Activated T-helper 9 cell treated with anti-CD3 and anti-CD28 coated beads, Interleukin-2, amount 50 U/mL, for 16 hours (primary cell): ENCODE measurements at regions not wholly inside any gene's neighbourhood (a gene's known extent, or its start where the extent isn't known, plus 50 kb on each side); places are given as distances from the start of the nearest gene placed in this dataset.

ENCODE experiments used
- DNase-seq: peaks from one replicate; pipeline ENCODE4 v3.0.0-alpha.2; 2020; ENCODE audit warnings: low read depth

DNA sequence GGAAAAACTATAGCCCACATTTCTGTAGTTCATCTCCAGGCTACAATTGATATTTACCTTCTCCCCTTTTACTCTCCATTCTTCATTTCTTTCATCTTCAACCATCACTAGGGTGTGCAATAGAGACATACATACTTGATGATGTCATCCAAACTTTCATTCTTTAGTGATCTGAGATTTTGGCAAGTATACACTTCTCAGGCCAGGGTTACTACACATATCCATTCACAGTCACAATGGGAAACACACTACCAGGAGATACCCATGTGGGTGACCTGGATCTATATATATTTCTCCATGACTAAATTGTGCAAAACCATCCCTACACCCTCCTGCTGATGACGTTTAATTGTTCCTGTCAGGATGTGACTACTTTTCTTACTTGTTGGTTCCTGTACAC, 769.5 kb upstream of the DPPA4 start:
- no peak for DNase-seq

- DNase-seq = no peak
Measured at GRCh38 chr3:110123946-110124345, 786.6 kb upstream of the DPPA4 start.

DNA sequence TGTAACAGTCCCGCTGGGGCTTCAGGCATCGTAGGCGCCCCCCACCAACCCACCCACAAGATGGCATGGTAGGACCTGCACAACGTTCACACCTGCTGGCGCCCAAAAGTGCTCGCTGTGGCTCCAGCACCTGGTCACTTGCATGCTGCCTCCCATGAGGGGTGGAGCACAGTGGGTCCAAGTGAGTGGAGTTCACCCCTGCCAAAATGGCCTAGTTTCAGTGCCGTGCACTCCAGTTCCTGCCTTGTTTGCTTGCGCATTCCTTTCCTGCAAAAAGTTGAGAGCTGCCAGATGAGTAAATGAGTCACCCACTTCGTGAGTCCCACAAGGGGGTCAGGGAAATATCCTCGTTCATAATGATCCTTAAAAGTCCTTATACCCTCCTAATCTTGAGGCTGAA, 788.7 kb upstream of the DPPA4 start:
- DNase-seq = no peak

- DNase-seq = no peak
Measured at GRCh38 chr3:110133971-110134370, 796.6 kb upstream of the DPPA4 start.

DNA sequence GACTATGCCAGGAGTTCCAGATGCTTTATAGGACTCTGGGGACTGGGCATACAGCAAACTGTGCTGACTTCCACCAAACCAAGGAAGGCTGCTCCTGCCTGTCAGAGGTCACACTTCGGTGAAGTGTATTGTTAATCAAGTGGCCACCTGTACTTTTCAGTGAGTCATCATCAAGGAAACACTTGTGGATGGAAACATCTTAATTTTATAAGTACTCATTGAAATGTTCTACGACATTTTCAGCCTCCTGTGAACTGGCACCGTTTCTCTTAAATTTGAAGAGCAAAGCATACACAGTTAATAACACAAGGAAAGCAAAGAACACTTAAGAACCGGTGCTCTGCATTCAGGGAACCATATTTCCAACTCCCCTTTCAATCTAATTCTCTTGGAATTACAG, 801.7 kb upstream of the DPPA4 start:
- DNase-seq = no peak

GRCh38 chr3:110139821-110140220, 802.5 kb upstream of the DPPA4 start:
- no peak for DNase-seq

GRCh38 chr3:110149763-110150162, 812.4 kb upstream of the DPPA4 start:
- no peak for DNase-seq

DNA sequence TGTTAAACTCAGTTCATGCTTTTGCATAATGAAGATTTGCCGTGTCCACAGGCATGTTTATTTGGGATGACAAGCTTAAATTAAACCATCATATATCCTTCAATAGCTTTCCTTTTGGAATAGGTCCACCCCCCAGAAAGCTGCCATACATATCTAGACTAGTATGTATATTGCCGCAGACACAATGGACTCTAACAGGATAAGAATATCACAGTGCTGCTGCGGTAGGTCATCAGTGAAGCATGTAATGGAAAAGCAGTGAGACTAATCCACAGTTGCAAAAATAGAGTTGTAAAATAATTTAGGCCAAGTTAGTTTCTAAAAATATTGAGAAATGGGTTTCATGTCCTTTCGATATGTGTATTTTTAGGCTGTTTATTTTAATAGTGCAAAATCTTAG, 819.9 kb upstream of the DPPA4 start:
- DNase-seq = no peak

- DNase-seq = no peak
Measured at GRCh38 chr3:110164632-110165369, 827.5 kb upstream of the DPPA4 start.

GRCh38 chr3:110165370-110165743, 828.0 kb upstream of the DPPA4 start:
- no peak for DNase-seq

GRCh38 chr3:110165753-110166152, 828.4 kb upstream of the DPPA4 start:
- no peak for DNase-seq

GRCh38 chr3:110166791-110167190, 829.4 kb upstream of the DPPA4 start:
- no peak for DNase-seq

DNA sequence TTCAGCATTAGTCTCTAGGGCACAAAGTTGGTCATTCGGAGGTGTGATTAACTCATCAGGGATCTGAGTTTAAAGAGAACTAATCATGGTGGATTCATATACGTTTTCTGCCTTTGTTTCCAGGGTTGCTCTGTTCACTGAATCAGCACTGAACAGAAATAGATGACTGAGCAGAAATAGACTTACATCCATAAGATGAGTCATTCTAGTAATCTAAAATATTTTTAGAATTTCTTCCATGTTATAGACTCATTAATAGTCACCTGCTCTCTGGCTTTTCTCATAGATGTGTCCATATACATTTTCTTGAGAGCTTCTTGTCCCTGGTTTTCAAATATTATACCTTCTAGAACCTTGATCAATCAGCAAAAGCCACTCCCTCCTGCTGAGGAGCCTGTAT, 837.6 kb upstream of the DPPA4 start:
- no peak for DNase-seq

- no peak for DNase-seq
Measured at GRCh38 chr3:110178965-110179364, 841.6 kb upstream of the DPPA4 start.

GRCh38 chr3:110180733-110181132, 843.4 kb upstream of the DPPA4 start:
- no peak for DNase-seq

DNA sequence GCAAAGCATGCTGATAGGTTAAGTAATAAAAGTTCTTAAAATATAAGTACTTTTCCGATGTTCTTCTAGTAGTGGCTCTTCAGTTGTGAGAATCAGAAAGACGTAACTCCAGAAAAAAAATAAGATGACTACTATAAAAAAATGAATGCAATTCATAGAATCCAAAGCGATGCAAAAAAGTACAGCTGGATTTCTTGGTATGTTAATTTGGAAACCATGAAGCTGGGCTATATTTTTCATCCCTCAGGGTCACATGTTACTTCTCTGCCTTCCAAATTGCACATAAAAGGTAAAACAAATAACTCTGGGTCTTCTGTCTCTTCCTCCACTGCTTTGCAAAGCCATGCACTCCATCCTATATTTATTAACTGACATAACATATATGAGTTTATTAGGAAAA, 843.9 kb upstream of the DPPA4 start:
- DNase-seq = no peak

DNA sequence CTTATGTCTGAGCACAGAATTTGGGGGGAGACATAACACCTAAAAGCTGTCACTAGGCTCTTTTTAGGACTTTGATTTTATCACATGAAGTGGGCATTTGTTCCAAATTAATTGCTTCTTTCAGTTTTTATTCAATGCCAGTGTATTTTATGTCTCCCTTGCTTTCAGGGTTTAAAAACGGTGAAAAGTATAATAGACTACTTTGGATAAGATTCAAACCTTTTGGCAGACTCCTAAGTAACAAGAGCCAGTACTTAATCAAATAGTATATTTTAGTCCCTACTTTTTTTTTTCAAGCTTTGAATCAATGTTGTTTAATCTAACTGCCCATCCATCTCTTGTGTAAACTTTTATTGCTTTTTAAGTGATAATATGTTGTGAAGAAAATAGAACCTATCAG, 847.2 kb upstream of the DPPA4 start:
- DNase-seq = no peak

DNA sequence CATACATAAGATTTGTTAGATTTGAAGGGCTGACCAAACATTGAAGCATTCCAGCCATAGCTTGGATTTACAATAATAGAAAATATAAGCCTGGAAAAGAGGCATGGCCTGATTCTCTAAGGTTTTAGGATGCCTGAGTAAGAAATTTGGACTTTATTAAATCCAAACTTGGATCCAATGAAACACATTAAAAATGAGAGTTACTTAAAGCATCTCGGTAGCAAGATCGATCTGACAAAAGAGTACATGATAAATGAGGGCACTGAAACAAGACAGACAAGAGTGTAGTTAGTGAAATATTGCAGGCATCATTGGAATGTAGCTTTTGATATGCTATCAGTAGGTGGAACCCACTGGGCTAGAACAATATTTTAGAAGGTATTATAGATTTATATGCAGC, 855.7 kb upstream of the DPPA4 start:
- no peak for DNase-seq

DNA sequence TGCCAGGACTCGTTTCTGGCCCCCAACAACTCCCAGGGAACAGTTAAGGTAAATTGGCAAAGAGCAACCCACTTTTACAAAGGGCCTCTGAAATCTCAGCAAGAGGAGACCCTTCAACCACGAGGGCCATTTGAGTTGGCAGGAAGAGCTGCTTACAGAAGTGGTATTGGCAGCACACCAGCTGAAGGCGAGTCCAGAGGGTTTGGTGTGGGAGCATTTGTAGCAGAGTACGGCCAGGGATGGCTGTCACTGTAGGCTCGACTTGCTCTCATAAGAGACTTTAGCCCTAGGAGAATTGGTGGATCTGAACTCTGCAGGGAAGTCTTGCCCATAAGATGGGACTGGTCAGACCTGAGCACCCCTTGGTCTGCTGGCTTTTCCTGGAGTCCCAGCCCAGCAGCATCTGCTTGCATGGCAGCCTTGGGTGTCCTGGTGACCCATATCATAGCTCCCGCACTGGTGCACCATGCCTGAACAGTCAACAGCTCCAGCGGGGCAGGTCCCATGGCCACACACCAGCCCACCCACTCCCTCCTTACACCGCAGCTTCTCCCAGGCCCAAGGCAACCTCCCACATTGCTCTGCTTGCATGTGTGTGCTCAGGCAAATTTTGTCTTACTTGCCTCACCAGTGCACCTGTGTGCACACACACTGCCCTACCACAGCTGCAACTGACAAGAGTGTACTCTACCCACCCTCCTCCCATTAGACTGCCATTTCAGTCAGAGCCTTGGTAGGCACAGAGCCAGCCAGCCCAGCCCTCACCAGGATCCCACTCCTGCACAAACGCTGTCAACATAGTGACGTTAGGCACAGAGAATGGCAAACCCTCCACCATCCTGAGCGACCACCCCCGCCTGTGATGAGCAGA, 861.6 kb upstream of the DPPA4 start:
- DNase-seq = no peak

DNA sequence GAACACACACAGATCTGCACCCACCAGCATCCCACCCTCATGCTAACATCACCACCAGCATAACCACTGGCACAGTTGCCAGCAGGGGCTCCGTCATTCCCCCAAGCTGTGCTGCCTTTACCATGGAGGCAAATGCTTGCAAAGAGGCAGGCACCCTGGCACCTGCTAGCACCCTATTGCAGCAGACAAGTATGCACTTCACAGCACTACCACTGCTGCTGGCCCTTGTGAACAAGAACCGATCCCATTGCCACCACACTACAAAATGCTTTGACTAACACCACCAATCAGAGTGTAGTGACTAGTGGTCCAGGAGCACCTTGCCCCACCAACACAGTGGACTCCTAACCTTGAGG, 862.2 kb upstream of the DPPA4 start:
- DNase-seq = no peak

- no peak for DNase-seq
Measured at GRCh38 chr3:110210086-110210660, 861.4 kb upstream of the NECTIN3 start.

GRCh38 chr3:110226645-110227044, 845.0 kb upstream of the NECTIN3 start:
- DNase-seq = no peak

DNA sequence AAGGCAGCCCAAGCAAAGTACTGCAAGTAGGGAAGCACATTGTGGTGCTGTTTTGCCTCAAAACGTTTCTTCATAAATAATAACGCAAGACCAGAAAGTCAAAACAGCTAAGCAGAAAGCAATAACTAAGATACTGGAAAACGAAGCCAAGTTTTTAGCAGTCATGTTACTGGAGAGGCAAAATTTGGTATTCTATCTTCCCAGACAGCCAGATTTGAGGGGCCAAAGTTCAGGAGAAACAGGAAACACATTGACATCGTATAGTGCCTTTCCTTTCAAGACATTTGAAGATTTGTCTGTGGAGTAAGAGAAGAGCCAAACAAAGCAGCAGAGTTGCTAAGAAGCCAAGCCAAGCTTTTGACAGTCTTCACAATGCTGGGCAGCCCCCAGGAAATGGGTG, 843.6 kb upstream of the NECTIN3 start:
- DNase-seq = no peak
